NCI-H1092 treated with DMSO at 0.1 percent for 48 hours (cell line): ENCODE measurements at regions not wholly inside any gene's neighbourhood (a gene's known extent, or its start where the extent isn't known, plus 50 kb on each side); places are given as distances from the start of the nearest gene placed in this dataset.

Experiments
- DNase-seq: peaks from one replicate; lab custom pipeline; 2025; lab: John Stamatoyannopoulos, UW

DNA sequence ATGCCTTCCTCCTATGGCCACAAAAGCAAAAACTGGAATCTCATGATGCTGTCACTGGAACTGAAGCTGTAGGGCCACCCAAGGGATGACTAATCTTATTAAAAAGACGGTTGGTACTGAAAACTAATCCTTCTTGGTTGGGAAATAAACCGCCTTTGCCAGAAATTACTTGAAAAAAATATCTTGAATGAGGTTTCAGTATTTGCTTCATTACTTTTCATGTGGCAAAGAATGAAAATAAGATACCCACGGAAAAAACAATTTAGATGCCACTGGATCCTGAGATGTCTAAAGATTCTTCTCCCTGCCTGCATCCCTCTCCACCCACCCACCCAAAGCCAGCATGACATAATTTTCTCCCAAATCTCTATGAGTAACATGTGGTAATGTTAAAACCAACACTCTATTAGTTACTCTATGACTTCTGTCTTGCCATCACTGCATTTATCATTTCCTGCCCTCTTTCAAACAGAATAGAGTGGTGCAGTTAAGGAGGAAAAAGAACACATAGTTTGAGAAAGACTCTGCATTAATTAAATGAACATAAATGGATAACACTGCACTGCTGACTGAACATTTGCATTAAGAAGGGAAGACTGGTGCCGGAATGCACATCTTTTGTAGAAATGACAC lies 111.8 kb upstream of the DPH6 start:
- DNase-seq, result no peak

DNA sequence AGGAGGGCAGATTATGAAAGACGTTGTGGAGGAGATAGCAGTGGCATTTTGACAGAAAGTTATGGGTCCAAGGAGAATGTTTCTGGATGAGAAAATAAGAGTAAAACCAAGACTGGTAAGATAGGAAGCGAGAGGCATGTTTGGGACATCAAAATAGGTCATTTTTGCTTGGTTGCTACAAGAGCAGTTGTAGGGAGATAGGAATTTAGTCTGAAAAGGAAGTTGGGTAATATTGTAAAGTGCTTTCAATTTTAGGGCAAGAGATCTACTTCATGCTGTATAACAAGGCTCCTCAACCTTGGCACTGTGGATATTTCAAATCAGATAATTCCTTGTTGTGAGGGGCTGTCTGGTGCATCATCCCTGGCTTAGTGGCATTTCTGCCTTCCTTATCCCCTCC lies 118.0 kb upstream of the DPH6 start:
- no peak for DNase-seq

DNA sequence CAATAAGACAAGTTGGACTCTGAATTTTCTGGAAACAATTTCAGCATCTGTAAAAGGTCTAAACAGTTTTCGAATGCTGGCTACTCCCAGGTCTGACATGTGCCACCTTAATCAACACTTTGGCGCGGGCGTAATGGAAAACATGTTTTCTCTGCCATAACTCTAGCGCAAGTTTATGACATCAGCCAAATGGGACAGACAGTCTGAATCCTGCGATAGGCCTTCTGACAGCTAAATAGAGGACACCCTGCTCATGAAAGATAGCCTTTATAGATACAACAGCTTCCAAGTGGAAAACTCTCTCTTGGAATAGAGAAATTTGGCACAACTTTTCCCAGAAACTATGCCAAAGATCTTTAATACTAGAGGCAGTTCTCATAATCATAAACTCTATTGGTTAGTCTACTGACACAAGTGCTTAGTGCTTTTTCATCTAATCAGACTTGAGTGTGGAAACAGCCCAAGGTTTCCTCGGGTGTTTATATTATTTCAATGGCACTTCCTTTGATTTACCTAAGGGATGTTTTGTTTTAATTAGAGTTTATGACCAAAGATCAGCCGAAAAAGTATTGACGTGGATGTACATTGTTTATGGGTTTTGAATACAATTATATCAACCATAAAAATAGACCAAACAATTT lies 120.1 kb upstream of the DPH6 start:
- DNase-seq, result no peak

DNA sequence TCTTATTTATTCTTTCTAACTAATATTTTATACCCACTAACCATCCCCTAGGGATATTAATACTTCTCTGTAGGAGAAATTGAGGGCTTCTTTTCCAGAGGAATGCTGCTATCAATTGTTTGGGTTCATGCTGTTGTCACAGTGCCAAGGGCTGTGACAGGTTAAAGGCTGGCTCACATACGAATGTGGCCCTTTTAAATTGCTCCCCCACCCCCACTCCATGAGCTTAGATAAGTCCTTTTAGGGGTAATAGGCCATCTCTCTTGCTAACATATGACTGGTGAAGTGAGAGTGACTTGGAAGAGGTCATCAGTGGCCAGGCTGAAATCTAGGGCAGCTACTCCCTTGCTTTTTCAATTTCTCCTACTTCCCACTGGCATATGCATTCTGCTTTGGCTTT lies 121.9 kb upstream of the DPH6 start:
- no peak for DNase-seq

DNA sequence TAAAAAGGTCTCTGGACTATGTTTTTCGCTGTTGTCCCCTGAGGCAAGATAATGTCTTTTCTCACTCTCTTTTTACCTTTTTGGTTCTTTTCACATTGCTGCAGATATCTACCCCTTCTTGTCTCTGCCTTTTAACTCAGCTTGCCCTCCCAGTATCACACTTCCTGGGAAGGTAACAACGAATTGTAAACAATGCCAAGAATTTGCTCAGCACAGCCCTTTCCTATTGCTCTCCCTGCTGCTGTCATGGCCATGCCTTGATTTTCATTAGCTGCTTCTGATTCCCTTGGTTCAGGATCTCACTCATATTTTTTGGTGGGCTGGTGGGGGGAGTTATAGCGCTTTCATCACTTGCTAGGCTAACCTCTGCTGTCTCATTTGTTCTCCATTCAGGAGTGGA lies 123.1 kb upstream of the DPH6 start:
- no peak for DNase-seq

DNA sequence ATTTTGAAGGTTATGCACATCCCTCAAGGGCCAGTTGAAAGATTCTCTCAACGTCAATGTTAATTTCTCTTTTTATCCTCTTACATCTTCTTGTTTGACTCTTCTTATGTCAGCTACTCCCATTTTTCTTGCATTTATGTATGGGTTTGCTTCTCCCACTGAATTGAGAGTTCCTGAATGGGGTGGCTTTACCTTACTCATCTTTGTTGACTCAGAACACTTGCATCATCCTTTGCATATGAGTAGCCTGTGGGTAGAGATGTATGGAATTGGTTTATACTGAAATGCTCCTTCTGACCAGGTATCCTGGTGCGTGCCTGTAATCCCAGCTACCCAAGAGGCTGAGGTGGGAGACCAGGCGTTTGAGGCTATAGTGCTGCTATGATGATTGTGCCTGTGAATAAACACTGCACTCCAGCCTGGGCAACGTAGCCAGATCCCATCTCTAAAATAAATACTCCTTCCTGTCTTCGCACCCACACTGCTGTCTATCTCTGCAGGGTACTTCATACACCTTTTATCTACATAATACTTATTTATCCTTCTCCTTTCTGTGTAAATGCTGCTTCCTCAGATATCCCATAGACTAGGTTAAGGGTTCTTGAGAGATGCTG lies 123.6 kb upstream of the DPH6 start:
- DNase-seq, result no peak

DNA sequence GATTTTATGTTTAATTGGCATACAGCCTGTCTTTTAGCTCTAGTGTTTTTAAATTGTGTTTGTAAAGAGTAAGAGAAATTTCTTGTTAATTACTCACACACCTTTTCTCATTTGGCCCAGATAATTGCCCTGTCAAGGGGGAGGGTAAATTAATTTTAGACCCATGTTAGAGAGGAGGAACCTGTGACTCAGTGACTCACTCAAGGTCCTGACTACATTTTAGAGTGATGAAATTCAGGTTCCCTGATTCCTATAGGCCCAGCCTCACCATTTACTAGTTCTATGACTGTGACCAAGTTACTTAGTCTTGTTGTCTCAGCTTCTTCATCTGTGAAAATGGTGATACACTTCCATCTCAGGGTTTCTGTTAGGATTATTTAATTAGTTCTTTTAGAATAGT lies 125.2 kb upstream of the DPH6 start:
- no peak for DNase-seq

DNA sequence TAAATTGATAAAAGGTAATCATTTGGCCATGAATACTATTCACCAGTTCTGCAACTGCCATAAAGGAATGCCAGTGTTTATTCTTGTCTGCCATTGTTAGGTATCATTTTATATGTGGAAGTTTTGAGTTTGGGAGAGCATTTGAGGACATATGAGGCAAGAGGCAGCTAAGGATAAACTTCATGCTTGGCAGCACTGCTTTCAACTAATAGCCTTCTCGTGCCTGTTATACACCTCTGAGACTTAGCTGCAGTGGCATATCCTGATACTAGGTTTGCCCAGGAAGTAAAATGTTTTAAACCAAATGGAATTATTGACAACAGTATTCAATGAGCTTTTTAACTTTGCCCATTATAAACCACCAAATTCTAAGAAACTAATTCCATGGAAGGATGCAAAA lies 126.0 kb upstream of the DPH6 start:
- DNase-seq, result no peak

DNA sequence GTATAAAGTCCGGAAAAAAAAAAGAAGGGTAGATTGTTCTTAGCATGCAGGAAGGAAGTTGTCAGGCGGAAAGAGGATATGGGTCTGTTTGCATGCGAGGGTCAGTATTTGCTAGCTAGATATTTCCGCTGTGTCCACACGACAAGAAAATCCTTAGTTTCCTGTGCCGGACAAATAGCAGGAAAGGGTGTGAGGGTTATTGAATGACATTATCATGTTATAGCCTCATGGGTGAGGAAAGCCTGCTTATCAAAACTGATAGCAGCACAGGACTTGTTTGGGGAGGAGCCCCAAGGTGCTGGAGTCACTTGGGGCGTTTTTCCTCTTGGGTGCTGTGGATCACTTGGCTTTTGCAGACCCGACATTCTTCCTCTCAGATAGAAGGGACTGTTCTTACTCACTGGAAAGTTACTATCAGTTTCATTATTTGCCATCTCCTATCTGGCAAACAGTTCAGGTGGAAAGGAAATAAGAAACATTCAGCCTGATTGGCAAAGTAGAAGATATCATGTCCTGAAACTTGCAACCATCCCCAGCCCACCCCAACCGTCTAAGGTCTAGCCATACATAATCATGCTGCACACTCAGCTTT lies 127.2 kb upstream of the DPH6 start:
- DNase-seq, result no peak

DNA sequence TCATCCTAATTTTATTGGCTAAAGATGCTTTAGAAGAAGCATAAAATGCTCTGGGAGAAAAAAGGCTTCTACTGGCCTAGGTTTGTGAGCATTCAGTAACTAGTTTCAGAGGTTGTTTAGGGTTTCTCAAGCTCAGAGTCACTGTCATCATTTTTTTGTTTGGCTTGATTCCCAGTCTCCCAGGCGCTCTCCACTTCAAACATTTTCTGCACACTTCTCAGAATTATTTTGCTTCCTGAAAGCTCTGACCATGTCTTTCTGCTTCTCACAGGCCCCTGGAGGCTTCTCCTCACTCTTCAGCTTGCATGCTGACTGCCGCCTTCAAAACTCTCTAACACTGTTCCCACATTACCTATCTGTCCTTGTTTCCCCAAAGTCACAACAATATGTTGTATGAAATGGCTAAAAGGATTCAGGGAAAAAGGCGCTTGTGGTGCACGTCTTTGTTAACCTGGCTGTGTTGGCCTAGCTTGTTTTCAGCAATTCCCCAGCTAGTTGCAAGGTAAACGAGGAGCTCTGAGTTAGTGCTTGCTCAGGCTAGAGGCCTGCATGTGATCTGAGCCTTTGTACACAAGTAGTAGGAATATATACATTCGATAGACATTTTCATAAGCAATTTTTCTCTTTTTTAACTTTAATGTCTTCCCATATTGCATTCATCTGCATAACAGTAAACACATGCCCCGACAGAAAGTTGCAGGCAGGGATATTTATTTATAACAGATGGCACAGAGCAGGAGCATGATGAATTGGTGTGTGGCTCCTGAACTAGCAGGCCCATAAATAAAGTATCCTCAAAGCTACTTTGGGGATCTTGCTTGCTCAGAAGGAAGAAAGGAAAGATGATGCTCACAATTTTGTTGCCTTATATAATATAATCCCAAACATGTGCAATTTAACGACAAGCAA lies 129.2 kb upstream of the DPH6 start:
- peak; percentile 38 for DNase-seq

DNA sequence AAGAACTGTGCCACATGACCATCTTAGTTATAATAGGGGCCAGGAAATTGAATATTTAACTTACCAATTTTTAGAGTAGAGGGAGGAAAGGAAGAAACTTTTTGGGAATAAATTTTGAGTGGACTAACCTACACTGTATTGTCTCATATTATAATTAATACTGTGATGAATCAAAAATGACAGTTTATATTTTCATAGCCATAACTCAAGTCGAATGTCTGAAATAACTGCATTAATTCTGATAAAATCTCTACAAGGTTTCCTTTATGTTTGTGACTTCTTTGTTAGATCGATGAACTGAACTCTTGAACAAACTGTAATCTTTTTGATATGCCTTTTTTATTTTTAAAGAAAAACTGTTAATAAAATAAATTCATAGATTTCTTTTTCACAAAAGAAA lies 132.8 kb upstream of the DPH6 start:
- no peak for DNase-seq

DNA sequence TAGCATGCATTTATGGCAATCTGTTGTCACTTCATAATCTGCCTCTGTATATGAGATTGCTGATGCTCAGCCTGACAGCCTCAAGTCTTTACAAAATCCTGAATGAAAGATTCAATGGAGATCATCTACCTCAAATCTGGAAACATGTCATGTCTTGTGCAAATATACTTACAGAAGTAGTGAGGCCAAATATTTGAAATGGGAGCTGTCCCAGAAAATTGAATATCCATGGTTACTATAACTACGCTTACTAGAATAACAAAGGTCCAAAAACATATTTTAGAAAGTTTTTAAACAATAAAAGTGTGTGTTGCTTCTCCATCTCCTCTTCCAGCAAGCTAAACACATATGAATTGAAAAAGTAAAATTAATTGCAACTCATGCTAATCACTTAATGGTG lies 133.2 kb upstream of the DPH6 start:
- DNase-seq, result no peak

DNA sequence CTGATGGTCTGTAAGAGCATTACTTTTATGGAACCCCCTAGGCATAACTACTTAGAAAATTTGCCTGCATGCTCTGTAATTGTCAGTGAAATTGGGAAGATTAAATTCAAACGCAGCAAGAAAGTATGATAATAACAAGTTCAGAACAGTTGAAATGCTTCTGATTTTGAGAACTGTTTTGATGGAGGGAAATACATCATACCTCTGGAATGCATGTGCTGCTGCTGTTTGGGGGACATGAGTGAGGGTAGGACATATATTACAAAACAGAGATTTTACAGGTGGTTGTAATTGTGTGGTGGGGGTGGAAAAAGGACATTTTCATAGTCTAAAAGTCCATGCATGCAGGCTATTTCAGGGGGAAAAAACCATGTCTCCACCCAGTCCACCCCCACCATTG lies 135.0 kb upstream of the DPH6 start:
- no peak for DNase-seq

DNA sequence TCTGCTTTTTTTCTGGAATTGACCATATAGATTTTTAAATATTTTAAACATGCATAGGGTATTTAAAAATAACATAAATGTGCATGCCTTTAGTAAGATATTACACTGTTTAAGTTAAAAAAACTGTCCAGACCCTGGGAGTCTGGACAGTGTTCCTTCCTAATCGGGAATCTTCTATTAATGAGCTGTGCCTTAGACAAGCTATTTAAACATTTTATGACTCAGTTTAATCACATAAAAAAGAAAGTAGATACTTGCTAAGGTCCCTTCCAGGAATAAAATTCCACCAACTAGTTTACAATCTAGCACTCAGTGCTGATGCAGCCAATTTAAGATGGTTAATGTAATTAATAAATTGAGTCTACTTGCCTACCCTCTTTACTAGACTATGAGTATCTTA lies 140.4 kb upstream of the DPH6 start:
- DNase-seq, result no peak

DNA sequence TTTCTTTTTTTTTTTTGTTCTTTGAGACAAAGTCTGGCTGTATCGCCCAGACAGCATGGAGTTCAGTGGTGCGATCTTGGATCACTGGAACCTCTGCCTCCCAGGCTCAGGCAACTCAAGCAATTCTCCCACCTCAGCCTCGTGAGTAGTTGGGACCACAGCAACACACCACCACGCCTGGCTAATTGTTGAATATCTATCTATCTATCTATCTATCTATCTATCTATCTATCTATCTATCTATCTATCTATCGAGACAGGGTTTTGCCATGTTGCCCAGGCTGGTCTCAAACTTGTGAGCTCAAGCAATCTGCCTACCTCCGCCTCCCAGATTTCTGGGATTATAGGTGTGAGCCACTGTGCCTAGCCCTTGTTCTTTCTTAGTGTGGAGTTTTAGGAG lies 143.3 kb upstream of the DPH6 start:
- DNase-seq, result no peak

DNA sequence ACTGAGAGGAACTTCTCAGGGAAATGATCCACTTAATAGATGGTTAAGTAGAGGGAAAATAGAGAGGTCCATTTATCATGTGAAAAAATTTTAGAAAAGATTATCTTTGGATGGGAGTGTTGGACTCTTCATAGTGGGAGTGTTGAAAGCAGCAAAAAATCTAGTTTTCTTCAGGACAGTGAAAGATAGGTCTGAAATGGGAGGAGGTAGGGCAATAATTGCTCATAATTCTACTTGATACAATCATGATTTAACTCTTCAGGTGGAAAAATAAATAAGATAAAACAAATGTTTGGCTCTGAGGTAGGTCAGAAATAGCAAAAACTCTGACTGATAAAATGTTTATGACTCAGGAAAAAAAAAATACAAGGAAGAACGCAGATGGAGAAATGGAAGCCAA lies 144.1 kb upstream of the DPH6 start:
- no peak for DNase-seq

DNA sequence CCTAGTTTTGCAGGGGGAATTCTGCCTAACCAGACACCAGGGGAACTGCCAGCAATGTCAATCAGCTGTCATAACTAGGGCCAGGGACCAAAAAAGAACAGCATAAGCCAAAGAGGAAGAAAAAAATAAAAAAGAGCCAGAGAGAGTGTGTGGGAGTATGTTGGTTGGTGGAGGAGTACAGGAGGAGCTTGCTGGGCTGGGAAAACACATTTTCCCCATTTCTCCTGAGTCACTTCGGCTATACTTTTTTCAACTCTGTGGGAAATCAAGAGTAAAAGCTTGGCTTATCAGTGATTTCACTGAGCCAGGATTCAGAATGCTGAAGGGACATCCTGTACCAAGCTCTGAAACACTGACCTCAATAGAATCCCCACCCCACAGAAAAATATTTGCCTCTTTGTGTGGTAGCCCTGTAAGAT lies 144.7 kb upstream of the DPH6 start:
- DNase-seq, result no peak

DNA sequence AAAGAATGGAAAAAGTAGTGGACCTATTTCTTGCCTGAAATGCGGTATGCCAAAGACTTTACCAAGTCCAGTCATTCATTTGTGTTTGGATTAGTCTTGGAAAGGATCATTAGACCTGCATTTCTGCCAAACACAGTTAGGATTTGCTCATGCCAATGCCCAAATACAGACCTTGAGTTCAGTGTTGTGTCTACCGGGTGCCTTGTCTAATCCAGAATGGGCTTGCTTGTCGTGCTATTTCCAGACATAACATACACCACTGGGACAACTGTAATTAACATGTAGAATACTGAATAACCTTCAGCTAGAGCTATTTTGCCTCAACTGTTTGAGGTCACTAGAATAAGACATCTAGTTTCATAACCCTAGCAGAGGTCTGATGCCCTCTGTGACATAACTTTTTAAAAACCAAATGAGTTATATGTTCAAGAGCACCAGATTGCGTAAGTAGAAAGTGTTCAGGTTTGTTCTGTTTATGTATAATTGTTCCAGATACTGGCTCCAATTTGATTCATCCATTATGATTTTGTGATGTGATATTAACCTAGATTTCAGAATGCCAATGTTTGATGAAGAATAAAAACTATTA lies 145.3 kb upstream of the DPH6 start:
- DNase-seq, result no peak

DNA sequence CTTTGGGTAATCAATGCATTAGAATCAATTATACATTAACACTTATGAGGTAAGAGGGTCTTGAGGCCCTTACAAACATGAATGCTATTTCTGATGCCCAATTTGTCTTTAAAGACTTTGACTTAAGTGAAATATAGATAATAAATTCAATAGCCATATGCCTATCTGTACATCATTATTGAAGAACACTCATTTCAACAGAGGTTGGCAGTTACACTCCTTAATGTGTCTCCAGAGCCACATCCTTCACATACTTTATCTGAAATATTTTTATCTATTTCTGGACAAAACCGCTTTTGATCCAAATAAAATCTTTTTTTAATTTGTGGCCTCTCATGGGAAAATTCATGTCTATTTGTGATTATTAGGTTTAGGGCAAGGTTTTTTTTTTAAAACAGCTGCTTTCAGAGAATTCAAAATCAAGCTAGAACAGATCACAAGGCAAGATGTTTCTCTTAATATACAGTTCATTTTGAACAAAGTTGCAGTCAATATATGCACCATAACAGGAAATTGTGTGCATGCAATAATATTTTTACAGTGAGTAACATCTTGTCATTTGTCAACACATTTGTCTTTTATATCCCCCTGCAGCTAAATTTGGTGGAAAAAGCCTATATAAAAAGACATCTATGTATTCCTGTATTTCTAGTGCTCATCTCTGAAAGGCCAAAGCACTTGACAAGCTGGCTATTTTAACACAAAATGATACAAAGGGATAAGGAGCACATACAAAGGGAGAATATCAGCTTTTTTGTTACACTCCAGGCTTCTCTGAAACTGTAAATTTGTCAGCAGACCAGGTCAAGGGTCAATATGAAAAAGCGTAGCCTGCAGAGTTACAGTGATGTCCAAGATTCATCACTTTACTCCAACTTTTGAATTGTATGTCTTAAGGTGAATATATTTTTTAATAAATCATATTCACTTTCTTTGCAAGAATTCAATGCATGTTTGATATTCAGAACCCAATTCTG lies 146.2 kb upstream of the DPH6 start:
- no peak for DNase-seq

DNA sequence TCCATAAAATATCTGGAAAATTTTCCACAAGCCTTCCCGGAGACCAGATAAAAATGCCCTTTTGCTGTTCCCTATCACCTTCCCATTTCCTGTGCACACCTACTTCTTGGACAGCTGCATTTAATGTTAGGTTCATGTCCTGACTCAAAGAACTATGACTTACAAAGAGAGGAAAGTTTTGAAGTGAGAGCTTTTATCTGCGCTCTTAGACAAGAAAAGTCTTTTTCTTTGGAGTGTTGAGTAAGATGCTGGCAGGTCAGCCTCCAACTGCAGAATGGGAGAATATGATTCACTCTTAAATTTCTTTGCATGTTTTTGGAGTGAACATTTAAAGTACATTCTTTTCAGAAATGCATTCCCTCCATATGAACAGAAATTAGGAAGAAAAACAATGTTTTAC lies 147.3 kb upstream of the DPH6 start:
- no peak for DNase-seq

DNA sequence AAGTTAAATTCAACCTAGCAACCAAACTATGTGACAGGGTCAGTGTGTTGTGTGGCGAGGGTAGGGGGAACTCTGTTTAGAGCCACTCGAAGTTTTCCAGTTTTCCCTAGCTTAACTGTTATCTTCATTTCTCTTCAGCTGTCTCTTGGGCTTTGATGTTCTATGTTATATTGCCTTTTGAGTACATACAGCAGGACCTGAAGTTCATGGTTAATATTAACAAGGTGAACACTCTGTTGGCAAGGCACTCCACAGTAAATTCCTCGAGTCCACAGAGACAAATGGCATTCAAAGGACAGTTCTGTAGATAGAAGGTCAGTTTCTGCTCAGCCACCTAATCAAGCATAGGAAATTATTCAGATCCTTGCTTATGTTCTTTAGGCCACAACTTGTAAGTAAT lies 147.9 kb upstream of the DPH6 start:
- no peak for DNase-seq
